ENCODE measurements at regions not wholly inside any gene's neighbourhood (a gene's known extent, or its start where the extent isn't known, plus 50 kb on each side); places are given as distances from the start of the nearest gene placed in this dataset.
"Not testable (repeated sequence)": the region's sequence is repeated elsewhere in the genome, so short reads cannot be mapped to it uniquely, and the experiment has no call there.

- H3K9me3 ChIP-seq: peaks cover 0 to 3% (median 0%) of the 10 kb centered on the region in 4 donors
- 90 to 93% methylated on average over 1 of the region's 1 CpG for WGBS, 2 donors
- no peak for DNase-seq (ENCODE audit: low spot score in 2 of 2)
- no peaks in the 10 kb centered on the region for H3K36me3 ChIP-seq
- no peak overlapping the region for H3K4me3 ChIP-seq
- no peak for TF ChIP-seq CTCF (IDR thresholded peaks at IDR 0.05)
- no peak for TF ChIP-seq EP300 (IDR thresholded peaks at IDR 0.05)
- no peak for TF ChIP-seq POLR2A (IDR thresholded peaks at IDR 0.05)
- no peak overlapping the region for H3K27ac ChIP-seq
- H3K4me1 ChIP-seq: no peaks in the 10 kb centered on the region
- no peaks in the 10 kb centered on the region for H3K27me3 ChIP-seq
Observed at GRCh38 chr9:95696701-95697100, 178.8 kb upstream of the ERCC6L2 start.

DNA sequence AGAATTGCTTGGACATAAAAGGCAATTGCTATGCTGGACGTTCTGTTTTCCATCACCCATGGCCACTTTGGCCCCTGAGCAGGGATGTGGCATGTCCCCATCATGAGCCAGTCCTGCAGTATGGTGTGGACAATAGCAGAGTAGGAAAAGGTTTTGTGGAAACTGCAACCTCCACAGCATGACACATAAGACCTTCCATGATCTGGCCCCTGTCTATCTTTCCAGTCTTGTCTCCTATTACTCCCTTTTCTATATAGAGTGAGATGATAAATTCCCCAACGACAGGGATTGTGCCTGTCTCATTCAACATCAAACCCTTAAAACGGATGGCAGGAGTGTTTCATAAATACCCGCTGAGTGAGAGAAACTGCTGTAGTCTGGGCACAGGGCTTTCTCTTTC is 174.7 kb upstream of the PTCH1 start:
- Histone ChIP-seq H3K36me3 (no peaks in the 10 kb centered on the region), H3K4me3 (no peak overlapping the region), H3K27ac (no peak overlapping the region), H3K27me3 (no peaks in the 10 kb centered on the region), H3K4me1 (no peaks in the 10 kb centered on the region), H3K9me3 (peaks cover 0 to 3% (median 0%) of the 10 kb centered on the region in 4 donors)
- TF ChIP-seq EP300 (IDR thresholded peaks at IDR 0.05) (no peak), POLR2A (IDR thresholded peaks at IDR 0.05) (no peak), CTCF (IDR thresholded peaks at IDR 0.05) (no peak)
- WGBS, 2 donors: 80 to 81% methylated on average over 4 of the region's 4 CpGs
- DNase-seq (ENCODE audit: low spot score in 2 of 2): no peak

- no peak for TF ChIP-seq EP300 (IDR thresholded peaks at IDR 0.05)
- no peak for TF ChIP-seq POLR2A (IDR thresholded peaks at IDR 0.05)
- no peak for TF ChIP-seq CTCF (IDR thresholded peaks at IDR 0.05)
- WGBS, 2 donors: 87 to 98% methylated on average over 2 of the region's 2 CpGs
- peaks cover 0 to 3% (median 0%) of the 10 kb centered on the region in 4 donors for H3K9me3 ChIP-seq
- no peak overlapping the region for H3K4me3 ChIP-seq
- no peaks in the 10 kb centered on the region for H3K27me3 ChIP-seq
- DNase-seq (ENCODE audit: low spot score in 2 of 2): no peak
- no peaks in the 10 kb centered on the region for H3K4me1 ChIP-seq
- no peak overlapping the region for H3K27ac ChIP-seq
- no peaks in the 10 kb centered on the region for H3K36me3 ChIP-seq
Observed at GRCh38 chr9:95689669-95690068, 172.9 kb upstream of the PTCH1 start.

- no peaks in the 10 kb centered on the region for H3K9me3 ChIP-seq
- no peak overlapping the region for H3K27ac ChIP-seq
- no peak overlapping the region for H3K4me3 ChIP-seq
- no peaks in the 10 kb centered on the region for H3K36me3 ChIP-seq
- DNase-seq (ENCODE audit: low spot score in 2 of 2): no peak
- WGBS, 2 donors: 85 to 87% methylated on average over 2 of the region's 2 CpGs
- TF ChIP-seq EP300 (IDR thresholded peaks at IDR 0.05) (no peak), CTCF (IDR thresholded peaks at IDR 0.05) (no peak), POLR2A (IDR thresholded peaks at IDR 0.05) (no peak)
- no peaks in the 10 kb centered on the region for H3K4me1 ChIP-seq
- H3K27me3 ChIP-seq: no peaks in the 10 kb centered on the region
Observed at GRCh38 chr9:95684516-95684915, 167.7 kb upstream of the PTCH1 start.

DNA sequence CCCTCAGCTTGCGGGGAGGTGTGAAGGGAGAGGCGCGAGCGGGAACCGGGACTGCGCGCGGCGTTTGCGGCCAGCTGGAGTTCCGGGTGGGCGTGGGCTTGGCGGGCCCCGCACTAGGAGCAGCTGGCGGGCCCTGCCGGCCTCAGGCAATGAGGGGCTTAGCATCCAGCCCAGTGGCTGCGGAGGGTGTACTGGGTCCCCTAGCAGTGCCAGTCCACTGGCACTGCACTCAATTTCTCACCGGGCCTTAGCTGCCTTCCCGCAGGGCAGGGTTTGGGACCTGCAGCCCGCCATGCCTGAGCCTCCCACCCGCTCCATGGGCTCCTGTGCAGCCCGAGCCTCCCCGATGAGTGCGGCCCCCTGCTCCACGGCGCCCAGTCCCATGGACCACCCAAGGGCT is 163.5 kb upstream of the PTCH1 start:
- DNase-seq (ENCODE audit: low spot score in 2 of 2); H3K27me3 ChIP-seq; H3K9me3 ChIP-seq; H3K36me3 ChIP-seq; H3K4me3 ChIP-seq; H3K27ac ChIP-seq; H3K4me1 ChIP-seq: not testable (repeated sequence)
- WGBS, 2 donors: 92 to 97% methylated on average over 10 to 19 of the region's 26 CpGs

DNA sequence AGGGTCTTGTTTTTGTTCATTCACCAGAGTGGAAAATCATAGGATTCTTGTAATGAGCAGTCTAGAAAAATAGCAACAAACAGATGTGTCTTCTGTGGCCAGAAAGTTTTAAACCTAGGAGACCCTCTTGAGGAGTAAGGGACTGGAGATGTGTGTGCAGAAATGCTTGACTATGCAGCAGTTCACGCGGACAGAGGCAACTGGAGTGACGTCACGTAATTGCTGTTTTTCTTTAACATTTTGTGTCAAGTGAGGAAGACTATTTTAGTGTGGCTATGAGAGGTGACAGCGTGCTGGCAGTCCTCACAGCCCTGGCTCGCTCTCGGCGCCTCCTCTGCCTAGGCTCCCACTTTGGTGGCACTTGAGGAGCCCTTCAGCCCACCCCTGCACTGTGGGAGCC is 163.1 kb upstream of the PTCH1 start:
- Histone ChIP-seq H3K27ac (no peak overlapping the region), H3K27me3 (no peaks in the 10 kb centered on the region), H3K9me3 (no peaks in the 10 kb centered on the region), H3K4me1 (peaks cover 0 to 2% (median 0%) of the 10 kb centered on the region in 4 donors), H3K4me3 (no peak overlapping the region), H3K36me3 (no peaks in the 10 kb centered on the region)
- whole genome bisulfite sequencing, 2 donors: 91 to 92% methylated on average over 8 of the region's 8 CpGs
- DNase-seq (ENCODE audit: low spot score in 2 of 2): no peak
- no peak for TF ChIP-seq CTCF (IDR thresholded peaks at IDR 0.05)
- TF ChIP-seq EP300 (IDR thresholded peaks at IDR 0.05): no peak
- TF ChIP-seq POLR2A (IDR thresholded peaks at IDR 0.05): no peak
